Ovary (tissue), 7 donors: ENCODE measurements at regions not wholly inside any gene's neighbourhood (a gene's known extent, or its start where the extent isn't known, plus 50 kb on each side); places are given as distances from the start of the nearest gene placed in this dataset.

Experiments
- DNase-seq, 5 donors: peaks; one replicate each; pipeline ENCODE4 v3.0.0-alpha.2; 2019 to 2020
- H3K27ac ChIP-seq, 2 donors: fragments of 200-600 bp; one replicate each; pipeline versions ENCODE4 v1.5.1 to v1.8.0; 2019 to 2022
- H3K27me3 ChIP-seq: fragments of 200-600 bp; one replicate; pipeline ENCODE4 v1.8.0; 2022
- H3K36me3 ChIP-seq: fragments of 200-600 bp; sonication (generic); one replicate; pipeline ENCODE4 v1.5.1; 2019
- H3K4me1 ChIP-seq: one replicate; pipeline ENCODE4 v1.8.1; 2013; ENCODE audit warnings: mild to moderate bottlenecking, moderate library complexity; ENCODE audit not compliant: insufficient read depth
- H3K4me3 ChIP-seq: fragments of 200-600 bp; sonication (generic); one replicate; pipeline ENCODE4 v1.5.1; 2017
- H3K9me3 ChIP-seq, 2 donors: fragments of 200-600 bp in 1 of 2; sonication (generic) in 1 of 2; one replicate each; pipeline versions ENCODE4 v1.5.1 to v1.8.1; 2013 to 2019; ENCODE audit warnings: mild to moderate bottlenecking in 1 of 2, moderate library complexity in 1 of 2
- CTCF ChIP-seq, 3 donors: fragments of 450-650 bp in 2 of 3; fragments of 200-600 bp in 1 of 3; IDR thresholded peaks; one replicate each; pipeline versions ENCODE4 v1.5.1 to v1.8.0; 2016 to 2022; ENCODE audit warnings: antibody characterized with exemption in 3 of 3, mild to moderate bottlenecking in 1 of 3
- EP300 ChIP-seq: sonication (generic); formaldehyde crosslinking; IDR thresholded peaks from one replicate; pipeline ENCODE4 v1.6.1; 2017; ENCODE audit warnings: antibody characterized with exemption
- POLR2A ChIP-seq: fragments of 450-650 bp; IDR thresholded peaks from one replicate; pipeline ENCODE4 v1.6.1; 2017; ENCODE audit warnings: antibody characterized with exemption, mild to moderate bottlenecking, moderate library complexity
- WGBS, 3 donors: extraction: QIAGEN DNeasy Blood & Tissue Kit in 1 of 3; methylation state at CpG; one replicate each; pipeline versions ENCODE4 v1.1.5 to v1.1.7; 2013 to 2017; 5-methylcytosine and 5-hydroxymethylcytosine counted together
- intact Hi-C, 4 donors: fragments of 100-400 bp; cut with DNase I; formaldehyde crosslinking; loops; one replicate each; pipeline versions ENCODE4 v1.11.0 to v1.15.1; 2022 to 2023
- donor health status: DM: no; HTN: no; CAD: no; lungs with moderate emphysema.
- donor health status: DM: no; HTN: no; CAD: no.
- donor health status: Bipolar disorder and iron deficiency.
- donor health status: DM: no; HTN: no; CAD: no.
- donor health status: DM: yes; HTN: yes; CAD: no.

- TF ChIP-seq CTCF (IDR thresholded peaks at IDR 0.05) (no peak), EP300 (no peak), POLR2A (no peak)
- H3K4me3 ChIP-seq = no peak overlapping the region
- no peak for DNase-seq
- H3K36me3 ChIP-seq = no peaks in the 10 kb centered on the region
- no peaks in the 10 kb centered on the region for H3K27me3 ChIP-seq
- peaks cover 15% of the 10 kb centered on the region for H3K4me1 ChIP-seq
- no peaks in the 10 kb centered on the region for H3K9me3 ChIP-seq
- no peak overlapping the region for H3K27ac ChIP-seq
- WGBS, 3 donors = 90 to 97% (median 92%) methylated on average over 5 of the region's 5 CpGs
- intact Hi-C loops = loop anchor here in 1 of 4 donors (10.0 kb wide), 1 partner anchor 183 kb away; no protein-coding TSS in a partner anchor
These were observed 510.8 kb downstream of the SHQ1 start for GRCh38 chr3:72337480-72337855.

- H3K4me1 ChIP-seq = peaks cover 15% of the 10 kb centered on the region
- H3K27me3 ChIP-seq = no peaks in the 10 kb centered on the region
- WGBS, 3 donors = 9 to 14% (median 10%) methylated on average over 23 to 24 of the region's 24 CpGs
- H3K27ac ChIP-seq = no peak overlapping the region
- H3K9me3 ChIP-seq = no peaks in the 10 kb centered on the region
- no peak overlapping the region for H3K4me3 ChIP-seq
- TF ChIP-seq POLR2A (no peak), CTCF (IDR thresholded peaks at IDR 0.05) (no peak)
- intact Hi-C loops = loop anchor here in 1 of 4 donors (10.0 kb wide), 1 partner anchor 182 kb away; no protein-coding TSS in a partner anchor
- H3K36me3 ChIP-seq = no peaks in the 10 kb centered on the region
- peak; percentile 67 to 98 (median 94) for DNase-seq
These were observed 511.3 kb downstream of the SHQ1 start for GRCh38 chr3:72336821-72337479.

- Histone ChIP-seq H3K36me3 (no peaks in the 10 kb centered on the region), H3K27me3 (no peaks in the 10 kb centered on the region), H3K9me3 (no peaks in the 10 kb centered on the region), H3K4me1 (peaks cover 17% of the 10 kb centered on the region), H3K4me3 (no peak overlapping the region), H3K27ac (no peak overlapping the region)
- intact Hi-C loops = loop anchor here in 1 of 4 donors (10.0 kb wide), 1 partner anchor 181 kb away; no protein-coding TSS in a partner anchor
- WGBS, 3 donors = 80 to 87% (median 84%) methylated on average over 7 of the region's 7 CpGs
- no peak for TF ChIP-seq POLR2A
- no peak for DNase-seq
These were observed 512.1 kb downstream of the SHQ1 start for GRCh38 chr3:72336114-72336651.

- 68 to 77% (median 76%) methylated on average over 10 of the region's 10 CpGs for WGBS, 3 donors
- Histone ChIP-seq H3K27me3 (no peaks in the 10 kb centered on the region), H3K36me3 (no peaks in the 10 kb centered on the region), H3K4me3 (no peak overlapping the region), H3K9me3 (no peaks in the 10 kb centered on the region), H3K4me1 (peaks cover 14% of the 10 kb centered on the region), H3K27ac (no peak overlapping the region)
- intact Hi-C loops = loop anchor here in 1 of 4 donors (10.0 kb wide), 1 partner anchor 181 kb away; no protein-coding TSS in a partner anchor
- DNase-seq = no peak
- TF ChIP-seq CTCF (IDR thresholded peaks at IDR 0.05) (no peak), POLR2A (no peak), EP300 (no peak)
These were observed 512.7 kb downstream of the SHQ1 start for GRCh38 chr3:72335458-72336095.
